ENCODE measurements at regions not wholly inside any gene's neighbourhood (a gene's known extent, or its start where the extent isn't known, plus 50 kb on each side); places are given as distances from the start of the nearest gene placed in this dataset.

GRCh38 chr3:94862703-94863102 is 799.8 kb downstream of the NSUN3 start:
- no peak for DNase-seq (ENCODE audit: low spot score)

DNA sequence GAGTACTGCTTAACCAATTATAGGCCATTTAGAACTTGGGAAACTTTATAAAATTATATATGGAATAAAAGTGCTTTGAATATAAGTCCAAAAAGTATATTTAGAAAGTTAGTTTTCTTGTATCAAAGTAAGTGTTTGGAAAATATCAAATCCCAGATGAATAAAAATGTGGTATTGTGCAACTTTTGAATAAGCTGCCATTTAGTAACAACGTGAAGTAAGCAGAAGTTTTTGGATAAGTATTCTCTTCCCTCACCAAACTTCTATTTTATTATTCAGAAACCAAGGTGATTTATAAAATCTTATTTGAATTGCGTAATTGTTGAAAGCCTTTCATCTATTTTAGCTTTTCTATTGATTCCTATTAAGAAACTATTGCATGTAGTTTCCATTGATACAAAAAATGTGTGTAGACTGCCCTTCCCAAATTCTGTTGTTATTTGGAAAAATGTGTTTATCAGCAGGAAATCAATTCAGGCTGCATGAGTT is 806.2 kb downstream of the NSUN3 start:
- DNase-seq (ENCODE audit: low spot score), result no peak

GRCh38 chr3:94873751-94874150 is 810.9 kb downstream of the NSUN3 start:
- DNase-seq (ENCODE audit: low spot score), result no peak

DNA sequence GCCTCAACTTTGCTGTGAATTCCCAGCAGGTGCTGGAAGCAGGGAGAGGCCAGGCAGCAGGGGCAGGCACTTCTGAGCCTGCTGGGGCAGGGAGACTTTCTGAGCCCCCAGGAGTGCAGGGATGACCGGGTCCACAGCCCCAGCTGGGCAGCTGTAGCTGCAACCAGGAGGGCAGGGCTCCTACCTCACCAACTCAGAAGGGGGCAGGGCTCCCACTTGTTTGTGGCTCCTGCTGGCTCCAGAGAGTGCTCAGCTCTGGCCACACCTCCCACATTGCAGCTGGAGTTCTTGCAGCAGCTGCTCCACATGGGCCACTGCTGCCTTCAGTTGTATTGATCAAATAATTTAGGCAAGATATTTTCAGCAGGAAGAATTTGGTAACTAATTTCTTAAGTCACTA is 812.3 kb downstream of the NSUN3 start:
- no peak for DNase-seq (ENCODE audit: low spot score)

DNA sequence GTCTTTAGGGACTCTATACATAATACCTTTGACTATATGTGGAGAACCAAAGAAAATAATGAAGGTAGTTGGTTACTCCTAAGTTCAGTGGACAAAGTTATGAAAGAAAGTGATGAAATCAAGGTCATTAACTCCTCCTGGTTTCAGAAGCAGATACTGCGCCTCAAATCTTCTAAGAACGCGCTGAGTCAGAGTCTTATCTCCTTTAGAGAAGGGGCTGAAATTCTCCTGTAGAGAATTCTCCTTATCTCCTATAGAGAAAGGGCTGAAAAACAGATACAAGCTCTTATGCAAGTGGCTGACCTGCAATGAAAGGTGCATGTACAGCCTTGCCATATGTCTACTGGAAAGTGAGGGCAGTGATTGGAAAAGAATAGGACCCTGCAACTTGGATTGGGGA is 824.2 kb downstream of the NSUN3 start:
- no peak for DNase-seq (ENCODE audit: low spot score)

- DNase-seq (ENCODE audit: low spot score), result no peak
Observed at GRCh38 chr3:94896994-94897393, 834.1 kb downstream of the NSUN3 start.

DNA sequence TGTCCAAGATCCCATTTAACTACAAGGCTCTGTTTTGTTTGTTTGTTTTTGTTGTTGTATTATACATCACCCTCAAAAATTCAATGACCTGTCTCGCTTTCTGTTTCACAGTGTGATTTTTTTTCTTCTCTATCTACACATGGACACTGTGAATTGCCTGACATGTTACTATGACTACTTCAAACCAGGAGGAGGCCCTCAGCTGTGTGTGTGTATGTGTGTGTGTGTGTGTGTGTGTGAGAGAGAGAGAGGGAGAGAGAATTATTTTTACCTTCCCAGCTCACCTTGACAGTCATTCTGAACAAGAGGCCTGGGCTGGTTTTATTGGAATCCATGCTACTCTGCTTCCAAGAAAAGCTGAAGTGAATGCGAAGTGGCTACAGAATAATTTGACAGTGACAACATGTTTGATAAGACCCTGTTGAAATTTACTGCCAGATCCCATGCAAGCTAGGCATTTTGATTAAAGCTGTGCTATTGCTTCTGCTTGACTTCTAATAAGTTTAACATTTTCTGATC is 841.4 kb downstream of the NSUN3 start:
- DNase-seq (ENCODE audit: low spot score), result no peak

DNA sequence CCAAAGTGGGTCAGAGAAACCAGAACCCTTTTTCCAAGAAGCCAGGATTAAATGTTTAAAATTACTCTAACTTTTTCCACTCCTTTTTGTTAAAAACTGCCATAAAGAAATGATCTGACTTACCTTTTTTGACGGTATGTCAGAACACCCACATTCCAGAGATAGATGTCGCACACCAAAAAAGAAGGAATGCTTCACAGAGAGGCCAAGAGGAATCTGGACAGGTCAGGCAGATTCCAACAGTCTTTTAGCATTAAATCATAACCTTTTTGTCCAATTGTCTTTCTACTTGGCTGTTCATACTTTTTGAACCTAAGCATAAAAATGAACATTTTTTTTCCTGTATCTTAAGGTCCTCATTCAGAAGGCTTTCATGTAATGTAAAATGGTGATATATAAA is 846.9 kb downstream of the NSUN3 start:
- no peak for DNase-seq (ENCODE audit: low spot score)

DNA sequence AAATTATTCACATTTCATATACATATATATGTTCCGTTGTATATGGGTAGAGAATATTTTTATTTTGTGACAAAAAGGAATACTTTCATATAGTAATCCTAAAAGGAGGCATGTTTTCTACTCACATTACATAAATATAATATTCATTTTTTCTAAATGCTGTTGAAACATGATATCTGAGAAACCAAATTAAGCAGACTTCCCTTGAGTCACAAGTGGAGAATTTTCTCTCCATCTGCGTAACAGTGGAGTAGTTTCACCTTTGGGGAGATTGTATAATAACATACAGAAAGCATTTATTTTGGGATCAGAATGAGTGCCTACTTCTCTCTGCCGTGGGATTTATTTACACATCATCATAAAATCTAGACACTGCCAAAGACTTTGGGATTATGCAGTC is 849.8 kb downstream of the NSUN3 start:
- DNase-seq (ENCODE audit: low spot score), result no peak

DNA sequence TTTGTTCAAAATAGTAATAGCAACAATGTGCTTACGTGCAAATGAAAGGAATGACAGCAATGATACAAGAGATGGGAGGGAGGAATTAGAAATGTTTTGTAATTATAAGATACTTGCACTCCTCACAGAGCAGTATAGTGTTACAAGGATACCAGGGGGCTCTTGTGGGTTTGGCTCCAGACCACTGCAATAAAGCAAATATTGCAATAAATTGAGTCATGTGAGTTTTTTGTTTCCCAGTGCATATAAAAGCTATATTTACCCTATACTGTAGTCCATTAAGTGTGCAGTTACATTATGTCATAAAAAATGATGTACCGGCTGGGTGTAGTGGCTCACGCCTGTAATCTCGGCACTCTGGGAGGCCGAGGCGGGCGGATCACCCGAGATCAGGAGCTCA is 864.3 kb downstream of the NSUN3 start:
- DNase-seq (ENCODE audit: low spot score), result no peak

- DNase-seq (ENCODE audit: low spot score), result no peak
Observed at GRCh38 chr3:94928921-94929320, 866.1 kb downstream of the NSUN3 start.

DNA sequence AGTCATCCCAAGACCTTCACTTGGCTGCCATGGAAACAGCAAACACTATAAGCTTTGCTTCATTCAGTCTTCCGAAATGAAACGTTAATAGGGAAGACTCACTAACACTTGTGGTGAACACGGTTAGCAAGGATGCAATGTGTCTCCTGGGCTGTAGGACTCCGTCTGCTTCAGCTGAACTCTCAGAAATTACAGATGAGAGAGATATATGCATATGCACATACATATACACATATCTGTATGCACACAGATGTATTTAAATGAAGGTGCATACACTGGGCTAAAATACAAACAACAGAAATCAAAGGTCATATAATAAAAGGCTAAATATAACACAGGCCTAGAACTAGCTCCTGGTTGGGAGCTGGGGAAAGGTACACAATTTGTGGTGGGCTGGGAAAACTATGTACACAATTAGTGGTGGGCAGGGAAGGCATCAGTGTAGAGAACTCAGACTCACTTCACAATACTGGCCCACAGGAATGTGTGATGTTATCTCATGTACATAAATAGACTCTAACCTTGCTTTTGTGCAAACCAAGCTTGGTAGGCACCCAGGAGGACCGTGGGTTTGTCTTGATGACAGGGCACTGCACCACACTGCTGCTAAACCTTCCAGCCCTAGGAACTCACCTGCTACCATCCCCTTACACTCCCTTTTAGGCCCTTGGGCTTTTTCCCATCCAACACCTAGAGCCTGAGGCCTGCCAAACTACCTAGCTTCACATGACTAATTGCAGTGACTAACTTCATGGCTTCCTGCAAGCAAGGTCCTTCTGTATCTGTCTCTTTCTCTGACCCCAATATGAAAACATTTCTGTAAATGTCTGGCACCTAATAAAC is 873.1 kb downstream of the NSUN3 start:
- DNase-seq (ENCODE audit: low spot score), result no peak

DNA sequence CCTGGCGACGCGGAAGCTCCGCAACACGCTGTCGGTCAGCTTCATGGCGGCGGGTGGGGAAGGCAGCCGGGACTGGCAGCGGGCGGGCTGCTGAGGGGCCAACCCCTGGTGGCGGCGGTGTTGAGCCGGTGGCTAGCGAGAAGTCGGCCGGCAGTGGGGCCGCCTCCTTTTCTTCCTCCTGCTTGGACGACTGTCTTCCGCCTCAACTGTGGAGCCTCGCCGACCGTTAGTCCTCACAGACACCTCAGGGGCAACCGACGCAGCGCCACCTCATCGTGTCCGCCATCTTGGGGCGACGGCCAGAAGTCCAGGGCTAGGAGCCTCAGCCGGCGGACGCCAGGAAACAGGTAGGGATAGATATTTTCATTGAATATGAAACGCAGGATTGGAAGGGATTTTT is 875.1 kb downstream of the NSUN3 start:
- DNase-seq (ENCODE audit: low spot score), result no peak

DNA sequence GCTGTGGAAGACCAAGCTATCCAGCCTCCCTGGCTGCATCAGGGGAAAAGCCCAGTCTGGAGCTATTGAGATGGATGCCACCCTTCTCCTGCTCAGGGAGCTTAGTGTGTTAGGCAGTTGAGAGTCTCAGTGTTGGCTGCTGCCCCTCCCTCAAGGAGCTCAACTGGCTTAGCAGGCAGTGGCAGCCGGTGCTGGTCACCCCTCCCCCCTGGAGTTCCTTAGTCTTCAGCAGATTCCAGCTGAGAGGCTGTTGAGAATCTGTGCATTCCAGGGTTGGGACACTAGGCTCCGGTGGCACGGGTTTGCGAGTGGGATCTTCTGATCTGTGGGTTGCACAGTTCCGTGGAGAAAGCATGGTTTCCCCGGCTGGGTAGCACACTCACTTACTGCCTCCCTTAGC is 883.8 kb downstream of the NSUN3 start:
- no peak for DNase-seq (ENCODE audit: low spot score)

GRCh38 chr3:94961423-94962100 is 898.7 kb downstream of the NSUN3 start:
- DNase-seq (ENCODE audit: low spot score), result no peak

DNA sequence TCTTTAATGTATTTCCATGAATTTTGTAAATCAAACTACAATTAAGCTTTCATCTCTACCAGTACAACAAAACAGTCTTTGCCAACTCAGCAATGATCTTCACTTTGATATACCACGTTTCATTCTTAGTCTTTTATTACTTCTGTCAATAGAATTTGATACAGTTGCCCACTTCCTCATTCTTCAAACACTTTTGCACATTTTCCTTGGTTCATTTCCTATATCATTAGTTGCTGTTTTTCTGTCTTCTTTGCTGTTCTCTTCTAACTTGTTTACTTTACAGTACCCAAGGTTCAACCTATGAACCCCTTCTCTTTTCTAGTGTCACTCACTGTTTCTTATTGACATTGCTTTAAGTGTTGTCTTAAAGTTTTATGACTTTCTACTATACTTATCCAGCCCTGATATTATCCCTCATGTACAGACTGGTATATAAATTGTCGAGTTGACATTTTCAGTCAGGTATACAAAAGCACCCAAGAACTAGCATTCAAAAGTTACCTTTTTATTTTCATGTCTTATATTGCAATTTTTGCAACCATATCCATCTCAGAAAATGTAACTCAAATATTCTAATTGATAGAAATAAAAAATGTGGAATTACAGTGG is 903.1 kb downstream of the NSUN3 start:
- DNase-seq (ENCODE audit: low spot score), result no peak

- no peak for DNase-seq (ENCODE audit: low spot score)
Observed at GRCh38 chr3:94967196-94967595, 904.3 kb downstream of the NSUN3 start.

- DNase-seq (ENCODE audit: low spot score), result no peak
Observed at GRCh38 chr3:94968519-94968918, 905.7 kb downstream of the NSUN3 start.

GRCh38 chr3:94972066-94972465 is 909.2 kb downstream of the NSUN3 start:
- no peak for DNase-seq (ENCODE audit: low spot score)

GRCh38 chr3:94978084-94978483 is 915.2 kb downstream of the NSUN3 start:
- no peak for DNase-seq (ENCODE audit: low spot score)

DNA sequence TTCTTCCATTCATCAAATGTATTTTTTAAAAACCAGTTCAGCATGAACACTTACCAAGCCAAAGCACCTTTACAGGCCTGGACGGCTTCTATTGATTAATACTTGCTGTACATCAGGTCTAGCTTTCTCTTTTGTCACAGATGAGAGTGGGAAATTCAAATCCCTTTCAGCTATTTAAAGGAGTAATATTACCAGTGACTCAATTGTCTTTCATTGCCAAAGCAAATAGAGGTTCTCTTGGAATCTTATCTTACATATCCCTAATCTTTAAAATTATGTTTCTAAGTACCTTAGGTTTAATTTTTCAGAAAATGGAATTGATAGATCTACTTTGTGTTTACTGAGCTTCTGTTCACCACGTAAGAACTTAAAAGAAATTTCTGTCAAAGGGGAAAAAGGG is 922.9 kb downstream of the NSUN3 start:
- no peak for DNase-seq (ENCODE audit: low spot score)

GRCh38 chr3:94990952-94991705 is 928.3 kb downstream of the NSUN3 start:
- DNase-seq (ENCODE audit: low spot score), result no peak
